ENCODE measurements at regions not wholly inside any gene's neighbourhood (a gene's known extent, or its start where the extent isn't known, plus 50 kb on each side); places are given as distances from the start of the nearest gene placed in this dataset.

DNA sequence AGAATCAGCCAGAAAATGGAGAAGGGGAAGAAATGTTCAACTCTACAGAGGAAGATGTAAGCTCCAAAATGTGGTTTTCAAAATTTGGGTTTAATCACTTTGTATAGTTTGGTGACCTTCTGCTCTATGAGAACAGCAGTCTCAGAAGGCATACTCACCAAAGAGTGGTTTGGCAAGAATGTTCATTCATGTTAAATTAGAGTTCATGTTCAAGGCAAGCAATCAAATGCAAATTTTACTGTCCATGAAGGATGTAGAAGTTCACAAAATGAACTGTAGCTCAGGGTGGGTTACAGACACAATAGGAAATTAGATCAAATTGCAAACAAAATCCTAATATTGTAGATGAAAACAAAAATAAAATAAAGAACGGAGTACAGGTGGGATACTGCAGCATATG lies 606.7 kb upstream of the PCDH20 start:
- TF ChIP-seq Cebpa-rat (IDR thresholded peaks at IDR 0.05), result no peak
- Histone ChIP-seq H4K20me1 (no peaks in the 10 kb centered on the region), H3K9ac (no peak overlapping the region), H3K27me3 (no peaks in the 10 kb centered on the region), H3K36me3 (no peaks in the 10 kb centered on the region), H3K4me3 (no peak overlapping the region), H3K4me1 (no peaks in the 10 kb centered on the region), H3K27ac (no peak overlapping the region), H3K4me2 (no peak overlapping the region), H3K9me3 (replicated peaks in 1 of 11) (no peaks in the 10 kb centered on the region)

DNA sequence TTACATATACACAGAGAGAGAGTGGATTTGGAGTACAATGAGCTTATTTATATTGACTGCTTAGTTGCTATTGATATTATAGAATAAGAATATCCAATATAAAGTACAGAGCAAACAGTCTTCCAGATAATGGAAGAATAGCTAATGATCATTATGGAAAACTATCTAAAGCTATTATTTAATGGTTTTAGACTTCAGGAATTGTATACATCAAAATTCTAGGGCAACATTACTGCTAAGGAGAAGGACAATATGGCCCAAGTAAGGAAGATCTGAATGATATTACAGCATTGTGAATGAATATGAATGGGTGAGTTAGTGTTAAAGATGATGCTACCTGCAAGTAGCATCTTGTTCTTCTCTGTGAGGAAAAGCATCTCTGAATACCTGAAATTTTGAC lies 604.2 kb upstream of the PCDH20 start:
- Histone ChIP-seq H4K20me1 (no peaks in the 10 kb centered on the region), H3K9ac (no peak overlapping the region), H3K27me3 (no peaks in the 10 kb centered on the region), H3K4me3 (no peak overlapping the region), H3K4me1 (no peaks in the 10 kb centered on the region), H3K4me2 (no peak overlapping the region), H3K27ac (no peak overlapping the region), H3K9me3 (replicated peaks in 1 of 11) (no peaks in the 10 kb centered on the region), H3K36me3 (no peaks in the 10 kb centered on the region)
- no peak for TF ChIP-seq Cebpa-rat (IDR thresholded peaks at IDR 0.05)

DNA sequence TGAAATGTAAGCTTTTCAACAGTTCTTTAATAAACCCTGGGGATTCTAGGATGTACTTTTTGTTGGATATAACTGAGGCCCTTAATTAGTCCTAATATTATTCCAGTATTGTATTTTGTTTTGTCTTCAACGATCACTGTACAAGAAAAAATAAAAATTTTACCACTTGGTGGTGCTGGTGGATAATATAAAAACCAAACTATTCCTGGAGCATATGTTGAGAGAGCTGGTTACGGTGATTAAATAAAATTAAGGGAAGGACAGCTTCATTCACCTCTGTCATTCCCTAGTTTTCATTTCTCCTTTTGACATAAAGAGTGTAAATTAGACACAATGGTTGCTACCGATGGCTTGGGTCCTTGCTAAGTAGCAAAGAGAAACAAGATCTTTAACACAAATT lies 598.6 kb upstream of the PCDH20 start:
- Histone ChIP-seq H3K4me2 (no peak overlapping the region), H3K36me3 (no peaks in the 10 kb centered on the region), H3K4me3 (no peak overlapping the region), H3K4me1 (no peaks in the 10 kb centered on the region), H3K9me3 (replicated peaks in 1 of 11) (no peaks in the 10 kb centered on the region), H4K20me1 (no peaks in the 10 kb centered on the region), H3K27ac (no peak overlapping the region), H3K9ac (no peak overlapping the region), H3K27me3 (no peaks in the 10 kb centered on the region)
- TF ChIP-seq Cebpa-rat (IDR thresholded peaks at IDR 0.05), result no peak

DNA sequence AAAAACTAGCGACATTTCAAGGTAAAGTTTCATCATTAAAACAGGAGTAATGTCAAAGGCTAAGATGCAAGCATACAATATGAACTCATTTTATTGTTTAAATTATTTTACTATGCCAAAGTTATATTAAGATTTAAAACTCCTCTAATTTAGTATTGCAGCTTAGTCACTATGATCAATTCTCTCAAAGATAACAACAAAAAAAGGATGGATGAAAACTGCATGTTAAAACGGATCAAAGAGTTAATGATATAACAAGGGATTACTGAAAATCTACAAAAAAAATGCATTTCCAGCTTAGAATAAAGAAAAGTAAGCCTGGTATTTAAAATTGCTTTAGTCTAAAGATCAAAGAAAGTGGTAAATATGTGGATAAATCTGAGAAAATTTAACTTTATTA lies 587.8 kb upstream of the PCDH20 start:
- no peak overlapping the region for H3K4me3 ChIP-seq
- H3K27ac ChIP-seq, result no peak overlapping the region
- no peak for TF ChIP-seq Cebpa-rat (IDR thresholded peaks at IDR 0.05)

DNA sequence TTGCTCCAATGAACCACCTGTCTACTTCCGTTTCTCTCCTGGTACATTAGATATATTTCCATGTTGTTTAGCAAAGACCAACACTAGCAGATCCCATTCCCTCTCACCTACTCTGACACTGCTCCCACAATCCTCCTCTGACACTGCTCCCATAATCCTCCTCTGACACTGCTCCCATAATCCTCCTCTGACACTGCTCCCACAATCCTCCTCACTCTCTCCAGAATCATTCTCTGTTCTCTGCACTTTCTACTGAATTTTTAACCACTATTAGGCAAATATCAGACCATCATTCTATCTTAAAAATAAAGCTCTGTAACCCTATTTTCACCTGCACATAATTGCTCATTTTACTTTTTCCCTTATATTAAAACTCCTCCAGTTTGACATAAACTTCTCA lies 578.5 kb upstream of the PCDH20 start:
- peaks cover 0 to 5% (median 0%) of the 10 kb centered on the region in 11 experiments; a peak in 4 of 22 replicates for H3K9me3 ChIP-seq (replicated peaks in 1 of 11)
- H3K4me1 ChIP-seq, result no peaks in the 10 kb centered on the region
- H3K4me2 ChIP-seq, result no peak overlapping the region
- H3K27me3 ChIP-seq, result no peaks in the 10 kb centered on the region
- no peaks in the 10 kb centered on the region for H4K20me1 ChIP-seq
- no peak overlapping the region for H3K27ac ChIP-seq
- no peaks in the 10 kb centered on the region for H3K36me3 ChIP-seq
- H3K9ac ChIP-seq, result no peak overlapping the region
- no peak for TF ChIP-seq Cebpa-rat (IDR thresholded peaks at IDR 0.05)
- H3K4me3 ChIP-seq, result no peak overlapping the region

More for the DNA sequence above, 587.8 kb upstream of the PCDH20 start:
- Histone ChIP-seq H3K9ac (no peak overlapping the region), H3K4me2 (no peak overlapping the region), H3K9me3 (replicated peaks in 1 of 11) (peaks cover 0 to 3% (median 0%) of the 10 kb centered on the region in 11 experiments; a peak in 4 of 22 replicates), H3K27me3 (no peaks in the 10 kb centered on the region), H4K20me1 (no peaks in the 10 kb centered on the region), H3K4me1 (no peaks in the 10 kb centered on the region), H3K36me3 (no peaks in the 10 kb centered on the region)

DNA sequence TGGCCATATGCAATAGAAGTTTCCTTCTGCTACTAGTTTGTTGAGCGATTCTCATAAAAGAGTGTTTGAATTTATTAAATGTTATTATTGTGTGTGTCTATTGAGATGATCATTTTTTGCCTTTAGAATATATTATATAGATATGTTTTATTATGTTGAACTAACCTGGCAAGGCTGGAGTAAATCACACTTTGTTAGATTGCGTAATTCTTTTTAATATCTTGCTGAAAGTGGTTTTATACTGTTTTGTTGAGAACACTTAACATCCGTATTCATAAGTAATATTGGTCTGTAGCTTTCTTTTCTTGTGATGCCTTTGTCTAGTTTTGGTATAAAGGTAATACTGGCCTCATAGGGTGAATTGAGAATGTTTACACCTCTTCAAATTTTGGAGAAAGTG lies 574.3 kb upstream of the PCDH20 start:
- no peaks in the 10 kb centered on the region for H3K27me3 ChIP-seq
- H3K9me3 ChIP-seq (replicated peaks in 1 of 11), result no peaks in the 10 kb centered on the region
- H3K4me1 ChIP-seq, result no peaks in the 10 kb centered on the region
- peak in 2 of 11 experiments; percentile 49 to 64; a peak in 4 of 22 replicates for TF ChIP-seq Cebpa-rat (IDR thresholded peaks at IDR 0.05)
- H3K36me3 ChIP-seq, result no peaks in the 10 kb centered on the region
- no peak overlapping the region for H3K27ac ChIP-seq
- H3K4me3 ChIP-seq, result no peak overlapping the region
- no peaks in the 10 kb centered on the region for H4K20me1 ChIP-seq
- H3K9ac ChIP-seq, result no peak overlapping the region
- no peak overlapping the region for H3K4me2 ChIP-seq

DNA sequence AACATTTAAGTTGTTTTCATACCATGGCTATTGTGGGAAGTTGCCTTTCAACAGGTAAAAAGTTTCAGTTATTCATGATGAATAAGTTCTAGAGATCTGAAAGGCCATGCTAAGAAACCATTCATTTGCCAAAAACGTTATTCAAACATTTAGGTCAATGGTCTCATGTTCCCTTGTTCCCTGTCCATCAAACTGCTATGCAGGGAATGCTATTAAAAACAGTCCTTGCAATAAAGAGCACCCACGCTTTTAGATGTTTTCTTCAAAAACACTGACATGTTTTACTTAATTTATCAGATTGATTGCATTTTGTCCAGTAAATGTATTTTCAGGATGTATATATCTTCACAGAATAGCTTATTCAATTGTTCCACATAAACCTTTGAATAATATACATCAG lies 573.2 kb upstream of the PCDH20 start:
- H3K27ac ChIP-seq, result no peak overlapping the region
- H3K36me3 ChIP-seq, result no peaks in the 10 kb centered on the region
- H4K20me1 ChIP-seq, result no peaks in the 10 kb centered on the region
- H3K9ac ChIP-seq, result no peak overlapping the region
- no peaks in the 10 kb centered on the region for H3K9me3 ChIP-seq (replicated peaks in 1 of 11)
- no peak overlapping the region for H3K4me2 ChIP-seq
- no peak for TF ChIP-seq Cebpa-rat (IDR thresholded peaks at IDR 0.05)
- no peaks in the 10 kb centered on the region for H3K4me1 ChIP-seq
- no peak overlapping the region for H3K4me3 ChIP-seq
- no peaks in the 10 kb centered on the region for H3K27me3 ChIP-seq

DNA sequence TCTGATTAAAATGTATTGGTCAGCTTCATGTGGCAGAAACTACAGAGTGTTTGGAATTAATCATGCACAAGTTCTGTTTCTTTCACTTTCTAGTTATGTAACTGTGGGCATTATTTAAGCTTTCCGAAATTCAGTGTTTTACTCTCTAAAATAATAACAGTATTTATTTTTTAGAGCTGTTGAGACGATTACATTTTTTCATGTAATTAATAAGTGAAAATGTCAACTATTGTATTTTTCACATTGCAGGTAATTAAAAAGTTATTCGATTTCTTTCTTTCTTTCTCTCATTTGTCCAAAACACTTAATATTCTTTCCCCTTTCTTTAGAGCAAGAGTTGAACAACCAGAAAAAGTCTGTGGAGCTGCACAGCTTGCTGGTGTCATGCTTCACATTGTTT lies 559.4 kb upstream of the PCDH20 start:
- no peak overlapping the region for H3K27ac ChIP-seq
- H3K4me2 ChIP-seq, result no peak overlapping the region
- H3K4me3 ChIP-seq, result no peak overlapping the region
- H3K9ac ChIP-seq, result no peak overlapping the region
- no peaks in the 10 kb centered on the region for H3K27me3 ChIP-seq
- no peak for TF ChIP-seq Cebpa-rat (IDR thresholded peaks at IDR 0.05)
- H3K4me1 ChIP-seq, result no peaks in the 10 kb centered on the region
- no peaks in the 10 kb centered on the region for H4K20me1 ChIP-seq
- peaks cover 0 to 7% (median 4%) of the 10 kb centered on the region in 11 experiments; a peak in 8 of 22 replicates for H3K9me3 ChIP-seq (replicated peaks in 1 of 11)
- H3K36me3 ChIP-seq, result no peaks in the 10 kb centered on the region

DNA sequence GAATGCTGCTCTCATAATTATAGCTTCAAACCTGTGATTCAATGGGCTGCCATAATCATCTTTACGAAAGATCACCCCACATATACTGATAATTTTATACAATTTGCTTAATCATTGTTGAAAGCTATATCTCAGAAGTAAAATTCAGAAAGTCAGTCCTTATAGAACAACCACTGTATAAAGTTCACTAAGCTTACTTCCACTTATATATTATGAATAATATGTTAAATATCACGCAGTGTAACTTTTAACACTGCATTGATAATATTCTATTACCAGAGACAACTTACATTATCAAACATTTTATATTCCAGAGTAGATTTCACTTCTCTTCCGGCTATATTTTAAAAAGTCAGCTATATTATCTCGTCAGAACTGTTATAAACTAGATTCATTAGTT lies 550.1 kb upstream of the PCDH20 start:
- no peak overlapping the region for H3K9ac ChIP-seq
- H3K9me3 ChIP-seq (replicated peaks in 1 of 11), result no peaks in the 10 kb centered on the region
- H3K4me1 ChIP-seq, result no peaks in the 10 kb centered on the region
- no peaks in the 10 kb centered on the region for H4K20me1 ChIP-seq
- no peaks in the 10 kb centered on the region for H3K27me3 ChIP-seq
- no peak overlapping the region for H3K4me3 ChIP-seq
- H3K36me3 ChIP-seq, result no peaks in the 10 kb centered on the region
- H3K4me2 ChIP-seq, result no peak overlapping the region
- H3K27ac ChIP-seq, result no peak overlapping the region
- TF ChIP-seq Cebpa-rat (IDR thresholded peaks at IDR 0.05), result no peak

DNA sequence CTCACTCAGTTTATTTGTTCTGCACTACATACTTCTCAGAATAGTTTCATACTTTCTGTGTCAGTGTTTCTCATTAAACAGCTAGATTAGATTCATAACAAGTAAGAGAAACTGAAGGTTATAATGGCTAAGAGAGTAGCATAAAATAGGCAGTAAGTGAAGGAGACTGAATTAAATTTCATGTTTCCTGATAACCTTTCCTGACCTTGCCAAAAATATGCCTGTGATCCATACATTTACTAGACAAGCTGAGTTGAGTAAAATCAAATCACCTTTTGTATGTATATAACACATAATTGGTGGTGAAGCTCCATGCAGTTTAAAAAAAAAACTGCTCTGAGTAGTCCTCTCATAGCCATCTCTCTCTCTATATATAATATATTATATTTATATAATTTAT lies 545.3 kb upstream of the PCDH20 start:
- no peak overlapping the region for H3K9ac ChIP-seq
- no peaks in the 10 kb centered on the region for H4K20me1 ChIP-seq
- no peaks in the 10 kb centered on the region for H3K9me3 ChIP-seq (replicated peaks in 1 of 11)
- H3K4me1 ChIP-seq, result no peaks in the 10 kb centered on the region
- no peak for TF ChIP-seq Cebpa-rat (IDR thresholded peaks at IDR 0.05)
- no peak overlapping the region for H3K4me2 ChIP-seq
- H3K27me3 ChIP-seq, result no peaks in the 10 kb centered on the region
- H3K4me3 ChIP-seq, result no peak overlapping the region
- no peaks in the 10 kb centered on the region for H3K36me3 ChIP-seq
- H3K27ac ChIP-seq, result no peak overlapping the region

DNA sequence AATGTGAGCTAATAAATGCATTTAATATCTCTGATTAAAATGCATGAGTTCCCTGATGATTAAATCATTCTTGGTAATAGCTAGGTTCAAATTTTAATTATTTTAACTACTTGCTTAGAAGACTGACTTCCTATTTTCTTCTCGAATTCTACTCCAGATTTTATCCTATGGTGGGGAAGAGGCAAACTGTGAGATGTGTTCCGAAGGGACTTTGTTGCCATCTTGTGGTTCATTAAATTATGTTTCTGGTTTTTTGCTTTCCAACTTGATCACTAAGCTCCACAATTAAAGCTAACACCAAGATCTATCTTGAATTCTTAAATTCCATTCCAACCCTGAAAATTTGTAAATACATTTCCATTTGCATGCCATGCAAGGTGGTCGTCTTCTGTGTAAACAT lies 538.4 kb upstream of the PCDH20 start:
- Histone ChIP-seq H3K4me2 (no peak overlapping the region), H3K27ac (no peak overlapping the region), H3K9me3 (replicated peaks in 1 of 11) (no peaks in the 10 kb centered on the region), H3K36me3 (no peaks in the 10 kb centered on the region), H3K27me3 (no peaks in the 10 kb centered on the region), H3K4me1 (no peaks in the 10 kb centered on the region), H4K20me1 (no peaks in the 10 kb centered on the region), H3K4me3 (no peak overlapping the region), H3K9ac (no peak overlapping the region)
- no peak for TF ChIP-seq Cebpa-rat (IDR thresholded peaks at IDR 0.05)
